SK-N-SH (cell line): ENCODE measurements at regions not wholly inside any gene's neighbourhood (a gene's known extent, or its start where the extent isn't known, plus 50 kb on each side); places are given as distances from the start of the nearest gene placed in this dataset.

Experiments used
- CTCF ChIA-PET: fragments of 300-600, 350-600 bp; formaldehyde crosslinking; extraction: SDS; loops from one replicate; lab custom pipeline; 2021; lab: Yijun Ruan, JAX
- POLR2A ChIA-PET: fragments of 350-600 bp; sonication (Branson Sonifier 250); formaldehyde crosslinking; extraction: SDS; loops from one replicate; lab custom pipeline; 2020; ENCODE audit warnings: antibody characterized with exemption, inconsistent platforms; lab: Yijun Ruan, JAX
- DNase-seq: peaks from one replicate; pipeline ENCODE4 v3.0.0; 2012
- H2AFZ ChIP-seq: fragments of 200-600 bp; sonication (generic); 2 replicates; pipeline ENCODE4 v1.8.1; 2016; ENCODE audit warnings: antibody characterized with exemption, mild to moderate bottlenecking, low read depth
- H3F3A ChIP-seq: fragments of 200-600 bp; sonication (generic); replicated peaks from 2 replicates; pipeline ENCODE3; 2016; ENCODE audit warnings: antibody characterized with exemption, mild to moderate bottlenecking; ENCODE audit not compliant: insufficient read depth
- H3K27ac ChIP-seq, 2 experiments: fragments of 200-500 bp in 1 of 2; fragments of 200-600 bp in 1 of 2; sonication (Bioruptor generic) in 1 of 2; sonication (generic), shearing (Covaris generic) in 1 of 2; 2 replicates each; pipeline versions ENCODE4 v1.5.1 to v1.6.1; 2014 to 2016; ENCODE audit warnings: low read depth in 2 of 2, inconsistent platforms in 1 of 2, low read length in 1 of 2, mild to moderate bottlenecking in 1 of 2, mixed read lengths in 1 of 2
- H3K27me3 ChIP-seq: fragments of 200-600 bp; sonication (generic), shearing (Covaris generic); 2 replicates; pipeline ENCODE4 v1.6.1; 2016; ENCODE audit warnings: mixed run types; ENCODE audit not compliant: insufficient read depth
- H3K36me3 ChIP-seq, 2 experiments: fragments of 200-500 bp in 1 of 2; fragments of 200-600 bp in 1 of 2; sonication (Bioruptor generic) in 1 of 2; sonication (generic) in 1 of 2; replicated peaks in 1 of 2; 2 replicates each; pipeline versions ENCODE3 to v1.5.1; 2014 to 2016; ENCODE audit warnings: low read length in 1 of 2, mild to moderate bottlenecking in 1 of 2; ENCODE audit not compliant: insufficient read depth in 2 of 2, control insufficient read depth in 1 of 2
- H3K4me1 ChIP-seq, 2 experiments: fragments of 200-500 bp in 1 of 2; fragments of 200-600 bp in 1 of 2; sonication (Bioruptor generic) in 1 of 2; sonication (generic), shearing (Covaris generic) in 1 of 2; 2 replicates each; pipeline versions ENCODE4 v1.5.1 to v1.6.1; 2014 to 2016; ENCODE audit warnings: low read depth in 1 of 2, low read length in 1 of 2, mixed run types in 1 of 2; ENCODE audit not compliant: insufficient read depth in 2 of 2, control insufficient read depth in 1 of 2
- H3K4me2 ChIP-seq: fragments of 200-600 bp; sonication (generic), shearing (Covaris generic); 2 replicates; pipeline ENCODE4 v1.6.1; 2017; ENCODE audit warnings: mixed run types
- H3K4me3 ChIP-seq, 2 experiments: fragments of 200-500 bp in 1 of 2; fragments of 200-600 bp in 1 of 2; sonication (Bioruptor generic) in 1 of 2; sonication (generic), shearing (Covaris generic) in 1 of 2; 2 replicates each; pipeline versions ENCODE4 v1.5.1 to v1.8.1; 2014 to 2016; ENCODE audit warnings: low read depth in 2 of 2, inconsistent platforms in 1 of 2, low read length in 1 of 2, mild to moderate bottlenecking in 1 of 2, mixed read lengths in 1 of 2, moderate library complexity in 1 of 2
- H3K79me2 ChIP-seq: fragments of 200-600 bp; sonication (generic); 2 replicates; pipeline ENCODE4 v1.8.1; 2017; ENCODE audit warnings: mild to moderate bottlenecking; ENCODE audit not compliant: insufficient read depth
- H3K9ac ChIP-seq: fragments of 200-600 bp; sonication (generic); 2 replicates; pipeline ENCODE4 v1.6.1; 2017; ENCODE audit warnings: mixed run types
- H3K9me2 ChIP-seq: fragments of 200-600 bp; sonication (generic); 2 replicates; pipeline ENCODE4 v1.6.1; 2017; ENCODE audit warnings: mixed run types
- H3K9me3 ChIP-seq: fragments of 200-600 bp; sonication (generic); 2 replicates; pipeline ENCODE4 v1.6.1; 2017; ENCODE audit warnings: mixed run types, mild to moderate bottlenecking, moderate library complexity
- H4K20me1 ChIP-seq: fragments of 200-600 bp; sonication (generic); 2 replicates; pipeline ENCODE4 v1.6.1; 2017; ENCODE audit warnings: mild to moderate bottlenecking, mixed run types; ENCODE audit not compliant: insufficient read depth
- CHD2 ChIP-seq: fragments of 150-350 bp; IDR thresholded peaks from 2 replicates; pipeline ENCODE4 v1.6.1; 2018; ENCODE audit warnings: low read length; ENCODE audit not compliant: partially characterized antibody
- CTCF ChIP-seq: fragments of 200-600 bp; sonication (generic); IDR thresholded peaks from 2 replicates; pipeline ENCODE4 v1.6.1; 2017; ENCODE audit warnings: antibody characterized with exemption, mild to moderate bottlenecking, moderate library complexity
- ELF1 ChIP-seq: IDR thresholded peaks from 2 replicates; pipeline ENCODE4 v1.4.0; 2012
- EP300 ChIP-seq, 2 experiments: IDR thresholded peaks; 2 replicates each; pipeline versions ENCODE4 v1.4.0 to v1.6.1; 2012; ENCODE audit warnings: borderline replicate concordance in 1 of 2, low read depth in 1 of 2, low read length in 1 of 2
- EZH2phosphoT487 ChIP-seq: fragments of 200-600 bp; sonication (generic); IDR thresholded peaks from 2 replicates; pipeline ENCODE4 v1.6.1; 2017; ENCODE audit warnings: low read depth, mixed run types, mild to moderate bottlenecking, antibody characterized with exemption, moderate library complexity, borderline replicate concordance
- FOXJ3 ChIP-seq: sonication (generic); formaldehyde crosslinking; IDR thresholded peaks from 2 replicates; pipeline ENCODE4 v1.5.1; 2020; ENCODE audit warnings: mild to moderate bottlenecking, missing genetic modification reagents
- GABPA ChIP-seq: IDR thresholded peaks from 2 replicates; pipeline ENCODE4 v1.4.0; 2012; ENCODE audit warnings: low read depth, mild to moderate bottlenecking
- GATA2 ChIP-seq: sonication (generic); formaldehyde crosslinking; IDR thresholded peaks from 2 replicates; pipeline ENCODE4 v1.5.0; 2020; ENCODE audit warnings: mild to moderate bottlenecking, missing genetic modification reagents
- MEF2A ChIP-seq: IDR thresholded peaks from 2 replicates; pipeline ENCODE4 v1.4.0; 2012; ENCODE audit warnings: low read depth, borderline replicate concordance
- MXI1 ChIP-seq: IDR thresholded peaks from 2 replicates; pipeline ENCODE4 v1.6.1; 2012; ENCODE audit warnings: mild to moderate bottlenecking, low read depth, low read length, improper control_type of control experiment
- NFIC ChIP-seq: IDR thresholded peaks from 2 replicates; pipeline ENCODE4 v1.4.0; 2012; ENCODE audit warnings: borderline replicate concordance
- POLR2AphosphoS5 ChIP-seq: IDR thresholded peaks from 2 replicates; pipeline ENCODE4 v1.6.1; 2012; ENCODE audit warnings: low read depth, low read length
- RAD21 ChIP-seq: IDR thresholded peaks from 2 replicates; pipeline ENCODE4 v1.6.1; 2012; ENCODE audit warnings: mild to moderate bottlenecking, low read length
- RCOR1 ChIP-seq: fragments of 150-350 bp; IDR thresholded peaks from 2 replicates; pipeline ENCODE4 v1.6.1; 2017; ENCODE audit warnings: antibody characterized with exemption, low read length
- RXRA ChIP-seq: IDR thresholded peaks from 2 replicates; pipeline ENCODE4 v1.4.0; 2012; ENCODE audit warnings: low read depth, mild to moderate bottlenecking, borderline replicate concordance
- SIN3A ChIP-seq: IDR thresholded peaks from 2 replicates; pipeline ENCODE4 v1.6.1; 2012; ENCODE audit warnings: low read depth, mild to moderate bottlenecking, low read length, moderate library complexity, borderline replicate concordance
- SMC3 ChIP-seq: IDR thresholded peaks from 2 replicates; pipeline ENCODE4 v1.6.1; 2012; ENCODE audit warnings: low read depth, low read length, improper control_type of control experiment
- TAF1 ChIP-seq: IDR thresholded peaks from 2 replicates; pipeline ENCODE4 v1.6.1; 2012; ENCODE audit warnings: low read depth, mild to moderate bottlenecking, low read length, moderate library complexity, borderline replicate concordance
- ZBTB33 ChIP-seq: IDR thresholded peaks from 2 replicates; pipeline ENCODE4 v1.4.0; 2012; ENCODE audit warnings: low read depth, borderline replicate concordance
- WGBS: methylation state at CpG from one replicate; pipeline ENCODE4 v1.1.6; 2017; ENCODE audit warnings: low lambda C conversion rate; 5-methylcytosine and 5-hydroxymethylcytosine counted together
- TF ChIP-seq, protein P1 (sequence below): fragments of 150-350 bp; IDR thresholded peaks from 2 replicates; pipeline ENCODE4 v1.6.1; 2016; ENCODE audit warnings: mild to moderate bottlenecking, low read depth, low read length
- TF ChIP-seq, protein P2 (sequence below): IDR thresholded peaks from 2 replicates; pipeline ENCODE4 v1.4.0; 2012; ENCODE audit warnings: low read depth

GRCh38 chr4:31366041-31366440 is 645.9 kb downstream of the PCDH7 start:
- no peaks in the 10 kb centered on the region for H3K9me3 ChIP-seq
- H2AFZ ChIP-seq = no peak overlapping the region
- 0% methylated on average over 1 of the region's 1 CpG for WGBS
- no peaks in the 10 kb centered on the region for H4K20me1 ChIP-seq
- ChIA-PET CTCF (no interaction called here), POLR2A (no interaction called here)
- no peaks in the 10 kb centered on the region for H3K9me2 ChIP-seq
- H3K27me3 ChIP-seq = no peaks in the 10 kb centered on the region
- H3K79me2 ChIP-seq = no peaks in the 10 kb centered on the region
- no peaks in the 10 kb centered on the region for H3K4me1 ChIP-seq
- TF ChIP-seq MXI1 (no peak), ELF1 (no peak)
- TF ChIP-seq, protein P1, sequence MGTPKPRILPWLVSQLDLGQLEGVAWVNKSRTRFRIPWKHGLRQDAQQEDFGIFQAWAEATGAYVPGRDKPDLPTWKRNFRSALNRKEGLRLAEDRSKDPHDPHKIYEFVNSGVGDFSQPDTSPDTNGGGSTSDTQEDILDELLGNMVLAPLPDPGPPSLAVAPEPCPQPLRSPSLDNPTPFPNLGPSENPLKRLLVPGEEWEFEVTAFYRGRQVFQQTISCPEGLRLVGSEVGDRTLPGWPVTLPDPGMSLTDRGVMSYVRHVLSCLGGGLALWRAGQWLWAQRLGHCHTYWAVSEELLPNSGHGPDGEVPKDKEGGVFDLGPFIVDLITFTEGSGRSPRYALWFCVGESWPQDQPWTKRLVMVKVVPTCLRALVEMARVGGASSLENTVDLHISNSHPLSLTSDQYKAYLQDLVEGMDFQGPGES = no peak
- TF ChIP-seq, all 33 proteins: peak for 0
- Histone ChIP-seq H3F3A (no peaks in the 10 kb centered on the region), H3K9ac (no peak overlapping the region), H3K27ac (no peak overlapping the region), H3K36me3 (no peaks in the 10 kb centered on the region), H3K4me3 (no peak overlapping the region), H3K4me2 (no peak overlapping the region)
- DNase-seq = no peak

DNA sequence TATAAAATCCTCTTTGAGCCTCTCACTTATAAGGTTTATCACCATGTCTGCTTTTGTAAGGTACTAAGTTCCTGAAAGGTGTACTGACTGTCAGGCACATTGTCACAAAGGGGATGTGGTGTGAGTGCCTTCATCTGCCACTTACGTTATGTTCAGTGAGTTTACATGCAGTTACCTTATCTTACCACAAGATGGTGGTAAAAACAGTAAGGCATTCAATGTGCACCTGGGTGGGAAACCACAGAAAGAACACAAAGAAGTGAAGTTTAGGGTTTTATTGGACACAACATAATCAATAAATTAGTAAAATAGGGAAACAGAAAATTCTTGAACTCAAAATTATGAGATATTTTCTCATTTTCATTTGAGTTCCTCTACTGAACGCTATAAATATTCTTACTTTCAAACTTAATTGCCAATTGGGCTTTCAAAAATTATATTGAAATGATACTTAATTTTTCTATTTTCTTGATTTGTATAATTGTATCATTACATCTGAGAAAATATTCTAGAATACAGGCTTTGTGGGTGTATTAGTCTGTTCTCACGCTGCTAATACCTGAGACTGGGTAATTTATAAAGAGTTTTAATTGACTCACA is 650.8 kb downstream of the PCDH7 start:
- Histone ChIP-seq H3K36me3 (no peaks in the 10 kb centered on the region), H3F3A (no peaks in the 10 kb centered on the region), H3K4me1 (no peaks in the 10 kb centered on the region), H3K9me2 (no peaks in the 10 kb centered on the region), H3K27ac (no peak overlapping the region), H3K9ac (no peak overlapping the region), H4K20me1 (no peaks in the 10 kb centered on the region), H3K9me3 (no peaks in the 10 kb centered on the region), H3K4me2 (no peak overlapping the region), H3K79me2 (no peaks in the 10 kb centered on the region), H3K4me3 (no peak overlapping the region; a peak in 1 of 4 replicates), H2AFZ (no peak overlapping the region), H3K27me3 (no peaks in the 10 kb centered on the region)
- WGBS = 15% methylated on average over 3 of the region's 3 CpGs
- ChIA-PET POLR2A (no interaction called here), CTCF (no interaction called here)
- DNase-seq = peak; percentile 49
- TF ChIP-seq TAF1 (no peak), NFIC (no peak), CHD2 (no peak), GATA2 (CRISPR knock-in tag) (no peak), ZBTB33 (no peak), RAD21 (peak; percentile 64), RCOR1 (no peak), GABPA (no peak), RXRA (no peak), POLR2AphosphoS5 (no peak), MEF2A (no peak), EP300 (IDR thresholded peaks at IDR 0.05; ENCODE audit: borderline replicate concordance in 1 of 2, low read depth in 1 of 2, low read length in 1 of 2) (no peak), CTCF (peak; percentile 72), EZH2phosphoT487 (no peak), MXI1 (no peak), SMC3 (peak; percentile 45), SIN3A (no peak), FOXJ3 (CRISPR knock-in tag) (no peak)
- TF ChIP-seq, protein P2, sequence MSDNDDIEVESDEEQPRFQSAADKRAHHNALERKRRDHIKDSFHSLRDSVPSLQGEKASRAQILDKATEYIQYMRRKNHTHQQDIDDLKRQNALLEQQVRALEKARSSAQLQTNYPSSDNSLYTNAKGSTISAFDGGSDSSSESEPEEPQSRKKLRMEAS = no peak
- TF ChIP-seq, protein P1 = no peak
